ENCODE measurements at regions not wholly inside any gene's neighbourhood (a gene's known extent, or its start where the extent isn't known, plus 50 kb on each side); places are given as distances from the start of the nearest gene placed in this dataset.

GRCh38 chr2:12284037-12284436, 432.7 kb upstream of the TRIB2 start:
- DNase-seq (ENCODE audit: low read depth), result no peak
- TF ChIP-seq, protein P1, sequence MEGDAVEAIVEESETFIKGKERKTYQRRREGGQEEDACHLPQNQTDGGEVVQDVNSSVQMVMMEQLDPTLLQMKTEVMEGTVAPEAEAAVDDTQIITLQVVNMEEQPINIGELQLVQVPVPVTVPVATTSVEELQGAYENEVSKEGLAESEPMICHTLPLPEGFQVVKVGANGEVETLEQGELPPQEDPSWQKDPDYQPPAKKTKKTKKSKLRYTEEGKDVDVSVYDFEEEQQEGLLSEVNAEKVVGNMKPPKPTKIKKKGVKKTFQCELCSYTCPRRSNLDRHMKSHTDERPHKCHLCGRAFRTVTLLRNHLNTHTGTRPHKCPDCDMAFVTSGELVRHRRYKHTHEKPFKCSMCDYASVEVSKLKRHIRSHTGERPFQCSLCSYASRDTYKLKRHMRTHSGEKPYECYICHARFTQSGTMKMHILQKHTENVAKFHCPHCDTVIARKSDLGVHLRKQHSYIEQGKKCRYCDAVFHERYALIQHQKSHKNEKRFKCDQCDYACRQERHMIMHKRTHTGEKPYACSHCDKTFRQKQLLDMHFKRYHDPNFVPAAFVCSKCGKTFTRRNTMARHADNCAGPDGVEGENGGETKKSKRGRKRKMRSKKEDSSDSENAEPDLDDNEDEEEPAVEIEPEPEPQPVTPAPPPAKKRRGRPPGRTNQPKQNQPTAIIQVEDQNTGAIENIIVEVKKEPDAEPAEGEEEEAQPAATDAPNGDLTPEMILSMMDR (conservative IDR thresholded peaks at IDR 0.05; ENCODE audit: low read depth, low read length), result no peak

GRCh38 chr2:12284487-12284886, 432.2 kb upstream of the TRIB2 start:
- H3K4me3 ChIP-seq (ENCODE audit: low read length), result no peak overlapping the region
- no peak for DNase-seq (ENCODE audit: low read depth)
- TF ChIP-seq, protein P1 (conservative IDR thresholded peaks at IDR 0.05; ENCODE audit: low read depth, low read length), result no peak

More at GRCh38 chr2:12284037-12284436, 432.7 kb upstream of the TRIB2 start:
- no peak overlapping the region for H3K4me3 ChIP-seq (ENCODE audit: low read length)

- no peak overlapping the region for H3K4me3 ChIP-seq (ENCODE audit: low read length)
- no peak for DNase-seq (ENCODE audit: low read depth)
- TF ChIP-seq, protein P1 (conservative IDR thresholded peaks at IDR 0.05; ENCODE audit: low read depth, low read length), result no peak
Measured at GRCh38 chr2:12286347-12286746, 430.4 kb upstream of the TRIB2 start.

DNA sequence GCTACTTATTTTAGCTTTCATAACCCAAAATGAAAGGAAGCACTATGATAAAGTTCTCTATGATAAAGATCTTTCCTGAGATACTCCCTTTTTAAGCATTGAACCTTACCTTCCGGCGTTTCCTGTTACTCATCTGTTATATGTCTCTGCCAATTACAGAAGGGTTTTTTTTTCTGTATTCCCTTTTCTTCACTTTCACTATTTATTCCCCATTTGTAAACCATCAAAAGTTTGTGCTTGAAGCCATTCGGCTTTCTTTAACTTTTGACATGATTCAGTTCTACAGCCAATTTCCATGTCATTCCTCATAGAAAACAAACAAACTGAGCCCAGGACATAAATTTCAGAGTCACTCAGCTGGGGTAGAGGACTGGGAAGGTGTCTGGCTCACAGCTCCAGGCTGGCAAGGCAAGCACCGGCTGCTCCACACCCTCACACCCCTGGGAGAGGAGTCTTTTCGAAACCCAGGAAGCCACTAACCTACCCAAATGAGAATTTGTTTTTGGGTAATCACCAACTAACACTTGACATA, 429.4 kb upstream of the TRIB2 start:
- no peak for DNase-seq (ENCODE audit: low read depth)
- H3K4me3 ChIP-seq (ENCODE audit: low read length), result no peak overlapping the region
- TF ChIP-seq, protein P1 (conservative IDR thresholded peaks at IDR 0.05; ENCODE audit: low read depth, low read length), result no peak

- no peak overlapping the region for H3K4me3 ChIP-seq (ENCODE audit: low read length)
- TF ChIP-seq, protein P1 (conservative IDR thresholded peaks at IDR 0.05; ENCODE audit: low read depth, low read length), result no peak
- no peak for DNase-seq (ENCODE audit: low read depth)
Measured at GRCh38 chr2:12288048-12288447, 428.7 kb upstream of the TRIB2 start.

- H3K4me3 ChIP-seq (ENCODE audit: low read length), result no peak overlapping the region
- no peak for DNase-seq (ENCODE audit: low read depth)
- TF ChIP-seq, protein P1 (conservative IDR thresholded peaks at IDR 0.05; ENCODE audit: low read depth, low read length), result no peak
Measured at GRCh38 chr2:12289120-12289802, 427.5 kb upstream of the TRIB2 start.

DNA sequence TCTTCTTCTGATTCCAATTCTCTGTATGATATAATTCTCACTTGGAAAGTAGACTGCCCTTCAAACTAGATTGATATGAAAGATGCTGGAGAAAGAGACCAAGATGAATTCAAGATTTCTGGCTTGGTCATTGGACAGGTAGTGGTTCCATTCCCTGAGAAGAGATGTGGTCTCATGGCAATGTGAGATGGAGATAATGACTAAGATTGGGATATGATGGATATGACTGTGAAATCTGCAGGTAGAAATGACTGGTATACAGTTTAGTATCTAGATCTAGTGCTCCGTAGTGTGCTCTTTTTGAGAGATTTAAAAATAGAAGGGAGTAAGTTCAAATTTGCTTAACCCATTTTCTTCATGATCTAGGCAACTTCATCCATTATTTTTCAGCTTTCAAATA, 425.4 kb upstream of the TRIB2 start:
- no peak overlapping the region for H3K4me3 ChIP-seq (ENCODE audit: low read length)
- TF ChIP-seq, protein P1 (conservative IDR thresholded peaks at IDR 0.05; ENCODE audit: low read depth, low read length), result no peak
- DNase-seq (ENCODE audit: low read depth), result no peak
